ENCODE measurements at regions not wholly inside any gene's neighbourhood (a gene's known extent, or its start where the extent isn't known, plus 50 kb on each side); places are given as distances from the start of the nearest gene placed in this dataset.

DNA sequence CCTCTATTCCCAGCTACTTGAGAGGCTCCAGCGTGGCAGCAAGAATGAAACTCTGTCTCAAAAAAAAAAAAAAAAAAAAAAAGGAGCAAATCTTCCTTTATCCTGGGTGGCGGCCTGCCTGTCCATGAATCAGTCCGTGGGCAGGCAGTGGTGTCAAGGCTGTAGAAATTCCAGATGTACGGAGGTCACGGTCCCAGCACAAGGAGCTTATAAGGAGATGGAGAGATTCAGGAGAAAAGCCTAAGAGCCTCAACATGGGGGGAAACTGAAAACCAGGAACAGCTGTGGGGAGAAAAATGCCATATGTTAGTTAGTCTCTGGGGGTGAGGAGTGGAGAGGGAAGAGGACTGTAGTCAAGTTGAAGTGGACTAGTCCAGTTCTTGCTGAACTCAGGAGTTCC, 130.5 kb upstream of the CRY1 start:
- Mint-ChIP-seq H3K4me3 (no peak overlapping the region), H3K36me3 (ENCODE audit: low read depth) (no peaks in the 10 kb centered on the region; the same call in 1 of the 2 replicates), H3K27ac (no peak overlapping the region), H3K9me3 (peaks cover 41% of the 10 kb centered on the region), H3K4me1 (ENCODE audit: low read depth) (no peaks in the 10 kb centered on the region), H3K27me3 (ENCODE audit: insufficient read depth) (peaks cover 3% of the 10 kb centered on the region)
- TF ChIP-seq, protein P1, sequence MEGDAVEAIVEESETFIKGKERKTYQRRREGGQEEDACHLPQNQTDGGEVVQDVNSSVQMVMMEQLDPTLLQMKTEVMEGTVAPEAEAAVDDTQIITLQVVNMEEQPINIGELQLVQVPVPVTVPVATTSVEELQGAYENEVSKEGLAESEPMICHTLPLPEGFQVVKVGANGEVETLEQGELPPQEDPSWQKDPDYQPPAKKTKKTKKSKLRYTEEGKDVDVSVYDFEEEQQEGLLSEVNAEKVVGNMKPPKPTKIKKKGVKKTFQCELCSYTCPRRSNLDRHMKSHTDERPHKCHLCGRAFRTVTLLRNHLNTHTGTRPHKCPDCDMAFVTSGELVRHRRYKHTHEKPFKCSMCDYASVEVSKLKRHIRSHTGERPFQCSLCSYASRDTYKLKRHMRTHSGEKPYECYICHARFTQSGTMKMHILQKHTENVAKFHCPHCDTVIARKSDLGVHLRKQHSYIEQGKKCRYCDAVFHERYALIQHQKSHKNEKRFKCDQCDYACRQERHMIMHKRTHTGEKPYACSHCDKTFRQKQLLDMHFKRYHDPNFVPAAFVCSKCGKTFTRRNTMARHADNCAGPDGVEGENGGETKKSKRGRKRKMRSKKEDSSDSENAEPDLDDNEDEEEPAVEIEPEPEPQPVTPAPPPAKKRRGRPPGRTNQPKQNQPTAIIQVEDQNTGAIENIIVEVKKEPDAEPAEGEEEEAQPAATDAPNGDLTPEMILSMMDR (IDR thresholded peaks at IDR 0.05): no peak
- DNase-seq: no peak

DNA sequence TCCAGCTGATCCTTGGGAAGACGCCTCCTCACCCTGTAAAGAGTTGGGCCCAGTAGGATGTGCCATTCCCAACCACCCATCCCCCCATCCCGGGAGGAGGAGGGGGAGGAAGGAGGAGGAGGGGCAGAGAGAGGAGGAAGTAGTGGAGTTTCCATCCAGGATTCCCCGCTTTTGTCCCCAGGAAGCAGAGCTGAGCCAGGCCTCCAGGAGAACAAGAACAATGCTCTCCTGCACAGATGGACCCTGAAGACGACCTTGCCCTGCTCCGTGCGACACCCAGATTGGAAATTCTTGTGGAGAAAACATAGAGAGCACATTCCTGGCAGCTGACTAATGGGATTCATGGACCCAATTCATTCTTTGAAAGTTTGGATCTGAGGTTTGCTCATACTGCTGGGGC, 132.3 kb upstream of the CRY1 start:
- H3K27ac Mint-ChIP-seq: no peak overlapping the region
- H3K4me3 Mint-ChIP-seq: no peak overlapping the region
- peaks cover 1% of the 10 kb centered on the region for H3K27me3 Mint-ChIP-seq (ENCODE audit: insufficient read depth)
- TF ChIP-seq, protein P1 (IDR thresholded peaks at IDR 0.05): no peak
- H3K4me1 Mint-ChIP-seq (ENCODE audit: low read depth): no peaks in the 10 kb centered on the region
- H3K9me3 Mint-ChIP-seq: peaks cover 40% of the 10 kb centered on the region
- no peaks in the 10 kb centered on the region; the same call in 1 of the 2 replicates for H3K36me3 Mint-ChIP-seq (ENCODE audit: low read depth)
- DNase-seq: no peak

DNA sequence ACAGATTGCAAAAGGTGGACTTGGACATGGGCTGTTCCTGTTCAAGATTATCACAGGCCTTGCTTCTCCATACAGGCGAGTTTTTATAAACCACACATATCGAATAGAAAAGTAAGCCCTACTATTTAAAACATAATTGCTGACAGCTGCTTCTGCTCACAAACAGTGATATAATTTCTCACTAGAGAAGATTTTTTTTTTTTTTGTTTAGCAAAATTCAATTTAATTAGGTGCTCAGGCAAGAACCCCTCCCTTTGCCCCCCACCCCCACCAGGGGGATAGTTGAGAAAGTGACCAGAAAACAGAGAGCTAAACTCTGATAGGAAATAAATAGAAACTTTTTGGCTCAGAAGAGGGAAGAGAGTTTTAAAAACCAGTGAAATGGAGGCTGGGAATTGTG, 132.8 kb upstream of the CRY1 start:
- no peaks in the 10 kb centered on the region; the same call in 1 of the 2 replicates for H3K27me3 Mint-ChIP-seq (ENCODE audit: insufficient read depth)
- peaks cover 37% of the 10 kb centered on the region for H3K9me3 Mint-ChIP-seq
- TF ChIP-seq, protein P1 (IDR thresholded peaks at IDR 0.05): no peak
- no peaks in the 10 kb centered on the region for H3K4me1 Mint-ChIP-seq (ENCODE audit: low read depth)
- H3K4me3 Mint-ChIP-seq: no peak overlapping the region
- no peak overlapping the region for H3K27ac Mint-ChIP-seq
- H3K36me3 Mint-ChIP-seq (ENCODE audit: low read depth): no peaks in the 10 kb centered on the region; the same call in 1 of the 2 replicates
- DNase-seq: no peak

DNA sequence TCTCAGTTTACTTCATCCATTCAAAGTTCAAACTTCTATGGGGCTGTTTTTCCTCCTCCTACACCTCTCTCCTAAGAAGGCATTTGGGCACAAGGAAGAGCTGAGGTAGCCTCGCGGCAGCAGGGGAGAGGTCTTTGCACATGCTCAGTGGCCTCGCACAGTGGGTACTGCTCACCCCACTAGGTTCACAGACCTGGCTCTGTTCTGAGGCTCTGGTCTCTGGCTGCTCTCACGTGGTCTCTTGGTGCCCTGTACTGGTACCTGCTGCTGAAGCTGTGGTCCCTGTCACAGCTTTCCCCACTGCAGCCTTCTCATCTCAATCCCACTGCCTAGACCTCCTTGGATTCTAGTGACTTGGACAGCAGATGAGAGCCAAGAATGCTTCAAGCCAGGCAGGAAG, 134.7 kb upstream of the CRY1 start:
- Mint-ChIP-seq H3K4me1 (ENCODE audit: low read depth) (no peaks in the 10 kb centered on the region), H3K27me3 (ENCODE audit: insufficient read depth) (no peaks in the 10 kb centered on the region; the same call in 1 of the 2 replicates), H3K9me3 (peaks cover 27% of the 10 kb centered on the region), H3K4me3 (no peak overlapping the region), H3K36me3 (ENCODE audit: low read depth) (no peaks in the 10 kb centered on the region; the same call in 1 of the 2 replicates), H3K27ac (no peak overlapping the region)
- DNase-seq: no peak
- TF ChIP-seq, protein P1 (IDR thresholded peaks at IDR 0.05): no peak

DNA sequence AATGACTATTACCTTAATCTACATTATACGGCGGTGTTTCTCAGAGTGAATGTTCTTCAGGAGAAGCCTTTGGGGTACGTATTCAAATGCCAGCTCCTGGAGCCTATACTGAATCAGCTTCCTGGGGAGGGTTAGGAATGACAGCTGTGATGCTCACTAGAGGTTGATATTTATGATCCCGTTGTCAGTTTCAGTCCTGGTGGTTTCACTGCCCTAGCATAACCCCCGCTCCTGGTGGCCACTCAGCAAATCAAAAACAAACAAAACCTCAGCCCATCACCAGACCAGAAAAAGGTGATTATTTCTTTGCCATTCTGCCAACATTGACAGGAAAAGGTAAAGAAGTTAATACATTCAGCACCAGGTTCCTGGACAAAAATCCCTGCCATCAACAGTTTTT, 136.5 kb upstream of the CRY1 start:
- H3K27me3 Mint-ChIP-seq (ENCODE audit: insufficient read depth): no peaks in the 10 kb centered on the region; the same call in none of the 2 replicates
- H3K4me1 Mint-ChIP-seq (ENCODE audit: low read depth): no peaks in the 10 kb centered on the region
- peaks cover 20% of the 10 kb centered on the region for H3K9me3 Mint-ChIP-seq
- H3K4me3 Mint-ChIP-seq: no peak overlapping the region
- TF ChIP-seq, protein P1 (IDR thresholded peaks at IDR 0.05): no peak
- DNase-seq: no peak
- no peaks in the 10 kb centered on the region for H3K36me3 Mint-ChIP-seq (ENCODE audit: low read depth)
- H3K27ac Mint-ChIP-seq: no peak overlapping the region

DNA sequence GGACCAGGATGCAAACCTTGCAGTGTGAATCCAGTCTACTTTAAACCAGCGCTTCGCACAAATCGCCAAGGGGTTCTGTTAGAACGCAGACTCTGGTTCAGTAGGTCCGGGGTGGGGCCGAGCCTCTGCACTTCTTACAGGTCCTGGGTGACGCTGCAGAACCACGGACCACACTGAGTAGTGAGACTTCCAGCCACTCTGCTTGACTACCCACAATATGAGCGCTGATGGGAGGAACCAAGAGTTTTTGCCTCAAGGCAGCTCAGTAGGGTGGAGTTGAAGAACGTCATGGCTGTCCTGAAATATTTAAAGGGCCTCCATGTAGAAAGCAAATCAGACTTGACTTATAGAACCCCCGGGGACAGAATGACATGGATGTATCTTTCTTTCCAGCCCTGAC, 138.0 kb upstream of the CRY1 start:
- Mint-ChIP-seq H3K4me1 (ENCODE audit: low read depth) (no peaks in the 10 kb centered on the region), H3K36me3 (ENCODE audit: low read depth) (no peaks in the 10 kb centered on the region), H3K4me3 (no peak overlapping the region), H3K27me3 (ENCODE audit: insufficient read depth) (no peaks in the 10 kb centered on the region; the same call in none of the 2 replicates), H3K27ac (no peak overlapping the region), H3K9me3 (peaks cover 14% of the 10 kb centered on the region)
- TF ChIP-seq, protein P1 (IDR thresholded peaks at IDR 0.05): no peak
- no peak for DNase-seq
